ENCODE measurements at regions not wholly inside any gene's neighbourhood (a gene's known extent, or its start where the extent isn't known, plus 50 kb on each side); places are given as distances from the start of the nearest gene placed in this dataset.

DNA sequence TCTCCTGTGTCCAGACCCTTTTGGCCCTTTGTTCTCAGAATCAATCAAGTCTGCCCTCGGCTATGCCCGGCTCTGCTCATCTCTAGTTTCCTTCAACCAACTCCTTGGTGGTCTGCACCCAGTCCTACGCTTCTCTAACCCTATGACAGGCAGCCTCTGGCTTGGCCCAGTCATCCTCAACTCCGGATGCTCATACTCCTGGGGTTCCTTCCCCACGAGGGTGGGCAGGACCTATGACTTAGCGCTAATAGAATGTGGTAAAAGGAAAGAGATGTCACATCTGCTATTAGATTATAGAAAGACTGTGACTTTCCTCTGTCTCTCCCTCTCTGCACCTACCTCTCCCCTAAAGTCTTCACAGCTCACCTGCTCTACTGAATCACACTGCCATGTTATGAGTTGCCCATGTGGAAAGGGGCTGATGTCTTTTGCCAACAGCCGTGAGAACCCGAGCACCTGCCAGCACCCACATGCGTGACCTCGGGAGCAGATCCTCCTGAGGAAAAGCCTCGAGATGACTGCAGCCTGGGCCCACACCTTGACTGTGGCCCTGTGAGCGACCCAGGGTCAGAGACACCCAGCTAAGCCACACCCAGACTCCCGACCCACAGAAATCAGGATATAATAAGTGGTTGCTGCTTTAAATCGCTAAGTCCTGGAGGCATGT, 334.9 kb downstream of the GADD45G start:
- no peaks in the 10 kb centered on the region for H3K9me3 ChIP-seq (ENCODE audit: low read depth)
- DNase-seq (ENCODE audit: low spot score): no peak
- H3K36me3 ChIP-seq (replicated peaks; ENCODE audit: insufficient read depth, low read depth): no peaks in the 10 kb centered on the region
- no peaks in the 10 kb centered on the region for H3K9me2 ChIP-seq (replicated peaks; ENCODE audit: insufficient read depth)
- no peaks in the 10 kb centered on the region for H3K79me2 ChIP-seq
- H3K4me3 ChIP-seq: no peak overlapping the region
- H2AFZ ChIP-seq: no peak overlapping the region
- WGBS (ENCODE audit: low lambda C conversion rate, missing lambda C conversion rate): 93% methylated on average over 14 of the region's 14 CpGs
- H3K27ac ChIP-seq: no peak overlapping the region
- no peaks in the 10 kb centered on the region for H4K20me1 ChIP-seq (ENCODE audit: insufficient read depth, poor library complexity, severe bottlenecking)
- H3K4me2 ChIP-seq: no peak overlapping the region
- no peaks in the 10 kb centered on the region for H3K4me1 ChIP-seq (ENCODE audit: insufficient read depth)
- no peaks in the 10 kb centered on the region for H3K27me3 ChIP-seq
- no peak for TF ChIP-seq EZH2 (IDR thresholded peaks at IDR 0.05; ENCODE audit: borderline replicate concordance)
- no peak for TF ChIP-seq EZH2phosphoT487 (IDR thresholded peaks at IDR 0.05; ENCODE audit: low read depth, severe bottlenecking, unreplicated experiment)
- TF ChIP-seq, protein P1, sequence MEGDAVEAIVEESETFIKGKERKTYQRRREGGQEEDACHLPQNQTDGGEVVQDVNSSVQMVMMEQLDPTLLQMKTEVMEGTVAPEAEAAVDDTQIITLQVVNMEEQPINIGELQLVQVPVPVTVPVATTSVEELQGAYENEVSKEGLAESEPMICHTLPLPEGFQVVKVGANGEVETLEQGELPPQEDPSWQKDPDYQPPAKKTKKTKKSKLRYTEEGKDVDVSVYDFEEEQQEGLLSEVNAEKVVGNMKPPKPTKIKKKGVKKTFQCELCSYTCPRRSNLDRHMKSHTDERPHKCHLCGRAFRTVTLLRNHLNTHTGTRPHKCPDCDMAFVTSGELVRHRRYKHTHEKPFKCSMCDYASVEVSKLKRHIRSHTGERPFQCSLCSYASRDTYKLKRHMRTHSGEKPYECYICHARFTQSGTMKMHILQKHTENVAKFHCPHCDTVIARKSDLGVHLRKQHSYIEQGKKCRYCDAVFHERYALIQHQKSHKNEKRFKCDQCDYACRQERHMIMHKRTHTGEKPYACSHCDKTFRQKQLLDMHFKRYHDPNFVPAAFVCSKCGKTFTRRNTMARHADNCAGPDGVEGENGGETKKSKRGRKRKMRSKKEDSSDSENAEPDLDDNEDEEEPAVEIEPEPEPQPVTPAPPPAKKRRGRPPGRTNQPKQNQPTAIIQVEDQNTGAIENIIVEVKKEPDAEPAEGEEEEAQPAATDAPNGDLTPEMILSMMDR (IDR thresholded peaks at IDR 0.05; ENCODE audit: poor library complexity): no peak

DNA sequence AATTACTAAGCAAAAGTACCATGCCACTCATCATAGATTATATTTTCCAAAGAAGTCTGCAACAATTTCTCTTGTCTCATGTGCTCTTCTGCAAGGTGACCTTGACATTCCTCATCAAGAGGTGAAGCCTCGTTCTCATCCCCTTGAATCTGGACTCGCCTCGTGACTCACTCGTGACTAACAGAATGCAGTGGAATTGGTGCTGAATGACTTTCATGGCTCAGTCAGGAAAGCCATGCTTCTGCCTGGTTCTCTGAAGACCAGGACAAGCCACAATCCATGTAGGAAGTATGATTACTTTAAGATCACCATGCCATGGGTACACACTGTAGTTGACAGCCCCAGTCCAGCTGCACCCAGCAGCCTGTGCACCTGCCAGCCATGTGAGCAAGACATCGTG, 335.8 kb downstream of the GADD45G start:
- Histone ChIP-seq H3K27me3 (no peaks in the 10 kb centered on the region), H4K20me1 (ENCODE audit: insufficient read depth, poor library complexity, severe bottlenecking) (no peaks in the 10 kb centered on the region), H2AFZ (no peak overlapping the region), H3K27ac (peak overlapping the region; percentile 25), H3K4me3 (no peak overlapping the region), H3K4me2 (no peak overlapping the region), H3K36me3 (replicated peaks; ENCODE audit: insufficient read depth, low read depth) (no peaks in the 10 kb centered on the region), H3K9me3 (ENCODE audit: low read depth) (no peaks in the 10 kb centered on the region), H3K79me2 (no peaks in the 10 kb centered on the region), H3K4me1 (ENCODE audit: insufficient read depth) (no peaks in the 10 kb centered on the region), H3K9me2 (replicated peaks; ENCODE audit: insufficient read depth) (no peaks in the 10 kb centered on the region)
- peak; percentile 26 for DNase-seq (ENCODE audit: low spot score)
- TF ChIP-seq EZH2phosphoT487 (IDR thresholded peaks at IDR 0.05; ENCODE audit: low read depth, severe bottlenecking, unreplicated experiment) (no peak), EZH2 (IDR thresholded peaks at IDR 0.05; ENCODE audit: borderline replicate concordance) (no peak)
- TF ChIP-seq, protein P1 (IDR thresholded peaks at IDR 0.05; ENCODE audit: poor library complexity): no peak
- 83% methylated on average over 5 of the region's 5 CpGs for WGBS (ENCODE audit: low lambda C conversion rate, missing lambda C conversion rate)

DNA sequence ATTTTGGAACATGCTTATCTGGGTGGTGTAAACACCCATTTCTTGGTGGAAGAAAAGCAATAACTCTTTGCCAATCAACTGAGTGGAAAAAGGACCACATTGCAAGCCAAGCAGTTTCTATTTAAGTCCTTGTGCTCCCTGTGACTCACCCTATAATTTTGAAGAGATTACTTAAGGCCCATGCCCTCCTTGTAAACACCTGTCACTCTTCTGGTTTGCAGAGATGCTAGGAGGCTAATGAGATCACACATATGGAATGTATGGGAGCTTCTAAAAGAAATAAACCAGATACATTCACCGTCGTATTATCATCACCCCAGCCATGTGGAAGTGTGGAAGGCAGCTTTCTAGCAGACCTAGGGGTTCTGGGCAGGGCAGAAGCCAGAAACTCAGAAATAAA, 337.1 kb downstream of the GADD45G start:
- H3K27ac ChIP-seq: peak overlapping the region; percentile 69

More for the DNA sequence above, 337.1 kb downstream of the GADD45G start:
- peak; percentile 79 for DNase-seq (ENCODE audit: low spot score)
- Histone ChIP-seq H3K4me1 (ENCODE audit: insufficient read depth) (no peaks in the 10 kb centered on the region), H3K9me2 (replicated peaks; ENCODE audit: insufficient read depth) (no peaks in the 10 kb centered on the region), H2AFZ (no peak overlapping the region), H3K79me2 (no peaks in the 10 kb centered on the region), H3K4me3 (no peak overlapping the region), H3K4me2 (no peak overlapping the region), H3K36me3 (replicated peaks; ENCODE audit: insufficient read depth, low read depth) (no peaks in the 10 kb centered on the region), H4K20me1 (ENCODE audit: insufficient read depth, poor library complexity, severe bottlenecking) (no peaks in the 10 kb centered on the region), H3K9me3 (ENCODE audit: low read depth) (no peaks in the 10 kb centered on the region), H3K27me3 (no peaks in the 10 kb centered on the region)
- 41% methylated on average over 2 of the region's 2 CpGs for WGBS (ENCODE audit: low lambda C conversion rate, missing lambda C conversion rate)
- TF ChIP-seq EZH2 (IDR thresholded peaks at IDR 0.05; ENCODE audit: borderline replicate concordance): no peak
- no peak for TF ChIP-seq EZH2phosphoT487 (IDR thresholded peaks at IDR 0.05; ENCODE audit: low read depth, severe bottlenecking, unreplicated experiment)
- TF ChIP-seq, protein P1 (IDR thresholded peaks at IDR 0.05; ENCODE audit: poor library complexity): no peak

Data from hepatocyte (in vitro differentiated cells).